CD4-positive, alpha-beta T cell treated with Interleukin-17A for 1 hour (primary cell): ENCODE measurements at regions not wholly inside any gene's neighbourhood (a gene's known extent, or its start where the extent isn't known, plus 50 kb on each side); places are given as distances from the start of the nearest gene placed in this dataset.

Source experiments
- DNase-seq: peaks from one replicate; pipeline ENCODE4 v3.0.0-alpha.2; 2020

- DNase-seq = no peak
Observed at GRCh38 chr9:113742878-113743277, 133.2 kb upstream of the ZNF618 start.

GRCh38 chr9:113746486-113746885, 129.6 kb upstream of the ZNF618 start:
- no peak for DNase-seq

GRCh38 chr9:113748135-113748534, 128.0 kb upstream of the ZNF618 start:
- DNase-seq = no peak

- no peak for DNase-seq
Observed at GRCh38 chr9:113753398-113754119, 122.5 kb upstream of the ZNF618 start.

GRCh38 chr9:113754739-113755138, 121.4 kb upstream of the ZNF618 start:
- no peak for DNase-seq

GRCh38 chr9:113755433-113755832, 120.7 kb upstream of the ZNF618 start:
- DNase-seq = no peak

GRCh38 chr9:113756476-113757192, 119.5 kb upstream of the ZNF618 start:
- no peak for DNase-seq

- DNase-seq = no peak
Observed at GRCh38 chr9:113763429-113763828, 112.7 kb upstream of the ZNF618 start.

- no peak for DNase-seq
Observed at GRCh38 chr9:113764572-113764971, 111.5 kb upstream of the ZNF618 start.

- DNase-seq = no peak
Observed at GRCh38 chr9:113769412-113769811, 106.7 kb upstream of the ZNF618 start.

- no peak for DNase-seq
Observed at GRCh38 chr9:113770396-113770795, 105.7 kb upstream of the ZNF618 start.

GRCh38 chr9:113771199-113771598, 104.9 kb upstream of the ZNF618 start:
- no peak for DNase-seq

GRCh38 chr9:113772121-113772810, 103.8 kb upstream of the ZNF618 start:
- no peak for DNase-seq

GRCh38 chr9:113774963-113775362, 101.1 kb upstream of the ZNF618 start:
- no peak for DNase-seq

- DNase-seq = no peak
Observed at GRCh38 chr9:113775749-113776148, 100.4 kb upstream of the ZNF618 start.

GRCh38 chr9:113776194-113776593, 99.9 kb upstream of the ZNF618 start:
- no peak for DNase-seq

GRCh38 chr9:113781381-113781780, 94.7 kb upstream of the ZNF618 start:
- no peak for DNase-seq

GRCh38 chr9:113781896-113782295, 94.2 kb upstream of the ZNF618 start:
- no peak for DNase-seq

- DNase-seq = no peak
Observed at GRCh38 chr9:113783475-113783874, 92.6 kb upstream of the ZNF618 start.

- DNase-seq = no peak
Observed at GRCh38 chr9:113785334-113785733, 90.8 kb upstream of the ZNF618 start.

GRCh38 chr9:113786071-113786470, 90.0 kb upstream of the ZNF618 start:
- no peak for DNase-seq

GRCh38 chr9:113787871-113788270, 88.2 kb upstream of the ZNF618 start:
- DNase-seq = no peak

- no peak for DNase-seq
Observed at GRCh38 chr9:113788616-113789330, 87.3 kb upstream of the ZNF618 start.
